HepG2 (cell line): ENCODE measurements at regions not wholly inside any gene's neighbourhood (a gene's known extent, or its start where the extent isn't known, plus 50 kb on each side); places are given as distances from the start of the nearest gene placed in this dataset.

Experiments used
- ATAC-seq: fragments of 200-7000 bp; cut with Tn5 transposase; 3 replicates; pipeline ENCODE4 v1.9.1; 2020; ENCODE audit warnings: mild to moderate bottlenecking, moderate library complexity
- BruUV-seq: library from RNA; stranded (reverse); fragments of 400-500 nt; replicated peaks from 2 replicates; lab custom pipeline; 2021; lab: Mats Ljungman, UMichigan
- CTCF ChIA-PET: fragments of 300-600 bp; formaldehyde crosslinking; extraction: SDS; loops from one replicate; lab custom pipeline; 2021; ENCODE audit warnings: low total read pairs, inconsistent platforms, low intra/inter-chr PET ratio; lab: Yijun Ruan, JAX
- POLR2A ChIA-PET: fragments of 350-600 bp; sonication (Branson Sonifier 250); formaldehyde crosslinking; loops from one replicate; lab custom pipeline; 2020; ENCODE audit warnings: antibody characterized with exemption, inconsistent platforms; lab: Yijun Ruan, JAX
- DNase-seq: peaks from one replicate; pipeline ENCODE4 v3.0.0-alpha.2; 2015; ENCODE audit warnings: low spot score
- FAIRE-seq: peaks from 3 replicates; lab custom pipeline; 2011; peaks lifted over from hg19 to GRCh38; lab: Jason Lieb, UNC
- H2AFZ ChIP-seq: one replicate; pipeline ENCODE4 v1.6.1; 2011; ENCODE audit warnings: low read length, inconsistent platforms
- H3K27ac ChIP-seq: fragments of 300-600 bp; 3 replicates; pipeline ENCODE4 v1.8.0; 2011; ENCODE audit warnings: mixed run types, mild to moderate bottlenecking, mixed read lengths, low read length, inconsistent platforms; ENCODE audit not compliant: insufficient read depth; ENCODE audit errors: extremely low read length
- H3K27me3 ChIP-seq, 2 experiments: fragments of 200-600 bp in 1 of 2; 2 replicates in 1 of 2; 3 replicates in 1 of 2; pipeline versions ENCODE4 v1.6.0 to v1.8.0; 2011; ENCODE audit warnings: low read length in 2 of 2, mild to moderate bottlenecking in 2 of 2, moderate library complexity in 2 of 2, inconsistent platforms in 1 of 2; ENCODE audit not compliant: insufficient read depth in 2 of 2, control insufficient read depth in 1 of 2
- H3K36me3 ChIP-seq, 2 experiments: fragments of 200-600 bp in 1 of 2; replicated peaks in 1 of 2; 2 replicates in 1 of 2; 3 replicates in 1 of 2; pipeline versions ENCODE4 v1.5.1 to v1.8.0; 2011; ENCODE audit warnings: low read length in 2 of 2, inconsistent platforms in 1 of 2; ENCODE audit not compliant: insufficient read depth in 2 of 2, control insufficient read depth in 1 of 2
- H3K4me1 ChIP-seq: 2 replicates; pipeline ENCODE4 v1.5.1; 2012; ENCODE audit warnings: low read length, inconsistent platforms; ENCODE audit not compliant: insufficient read depth
- H3K4me2 ChIP-seq: 2 replicates; pipeline ENCODE4 v1.6.0; 2011; ENCODE audit warnings: low read depth, low read length, inconsistent platforms
- H3K4me3 ChIP-seq, 3 experiments: fragments of 200-600 bp in 1 of 3; sonication (generic), shearing (Covaris generic) in 1 of 3; replicated peaks in 1 of 3; 2 replicates each; pipeline ENCODE4 v1.5.1; 2011 to 2016; ENCODE audit warnings: low read length in 3 of 3, inconsistent platforms in 2 of 3, low read depth in 2 of 3, mild to moderate bottlenecking in 2 of 3, control low read depth in 1 of 3, mixed read lengths in 1 of 3; ENCODE audit not compliant: insufficient read depth in 1 of 3
- H3K79me2 ChIP-seq: one replicate; pipeline ENCODE4 v1.6.1; 2011; ENCODE audit warnings: low read length, inconsistent platforms; ENCODE audit not compliant: insufficient read depth
- H3K9ac ChIP-seq: 2 replicates; pipeline ENCODE4 v1.6.0; 2011; ENCODE audit warnings: mild to moderate bottlenecking, low read depth, low read length, inconsistent platforms; ENCODE audit not compliant: insufficient read depth
- H3K9me3 ChIP-seq: 2 replicates; pipeline ENCODE4 v1.5.1; 2012; ENCODE audit warnings: mild to moderate bottlenecking, low read length
- H4K20me1 ChIP-seq: 2 replicates; pipeline ENCODE4 v1.6.0; 2011; ENCODE audit warnings: inconsistent platforms, mild to moderate bottlenecking, low read length, moderate library complexity; ENCODE audit not compliant: insufficient read depth
- FOSL2 ChIP-seq: sonication (generic); formaldehyde crosslinking; IDR thresholded peaks from 2 replicates; pipeline ENCODE4 v1.4.0; 2020; ENCODE audit warnings: missing genetic modification reagents
- FOXP1 ChIP-seq, 2 experiments: fragments of 450-650 bp in 1 of 2; IDR thresholded peaks; 2 replicates each; pipeline ENCODE4 v1.6.1; 2017 to 2018; ENCODE audit warnings: antibody characterized with exemption in 1 of 2
- TEAD3 ChIP-seq: optimal IDR thresholded peaks from 2 replicates; pipeline ENCODE3; 2016; ENCODE audit warnings: borderline replicate concordance
- YEATS2 ChIP-seq: sonication (generic); formaldehyde crosslinking; IDR thresholded peaks from 2 replicates; pipeline ENCODE4 v1.4.0; 2020; ENCODE audit warnings: missing genetic modification reagents, borderline replicate concordance
- ZFP82 ChIP-seq: sonication (generic); formaldehyde crosslinking; IDR thresholded peaks from 2 replicates; pipeline ENCODE4 v1.5.1; 2020; ENCODE audit warnings: mild to moderate bottlenecking, missing genetic modification reagents, borderline replicate concordance
- ZKSCAN1 ChIP-seq: fragments of 150-350 bp; IDR thresholded peaks from 2 replicates; pipeline ENCODE4 v1.6.1; 2014; ENCODE audit warnings: low read length
- ZMYM2 ChIP-seq: sonication (generic); formaldehyde crosslinking; IDR thresholded peaks from 2 replicates; pipeline ENCODE4 v1.8.0; 2022; ENCODE audit warnings: mild to moderate bottlenecking, missing genetic modification reagents
- ZNF232 ChIP-seq: sonication (generic); formaldehyde crosslinking; IDR thresholded peaks from 2 replicates; pipeline ENCODE4 v1.4.0; 2020; ENCODE audit warnings: missing genetic modification reagents, borderline replicate concordance
- WGBS: methylation state at CpG from one replicate; pipeline ENCODE4 v1.1.6; 2017; ENCODE audit warnings: low lambda C conversion rate; 5-methylcytosine and 5-hydroxymethylcytosine counted together
- in situ Hi-C: cut with HindIII; loops from 2 replicates; pipeline ENCODE4 v1.10.0; 2017; ENCODE audit warnings: low pct_unique_long_range_greater_than_20kb; ENCODE audit not compliant: extremely low pct_ligation_motif_present
- intact Hi-C: fragments of 100-400 bp; cut with micrococcal nuclease; formaldehyde crosslinking; loops from one replicate; pipeline ENCODE4 v1.10.0; 2022; ENCODE audit not compliant: unreplicated experiment
- TF ChIP-seq, protein P1 (sequence below): sonication (generic); formaldehyde crosslinking; IDR thresholded peaks from 2 replicates; pipeline ENCODE4 v1.4.0; 2020; ENCODE audit warnings: missing genetic modification reagents
- TF ChIP-seq, protein P2 (sequence below): sonication (generic); formaldehyde crosslinking; IDR thresholded peaks from 2 replicates; pipeline ENCODE4 v1.4.0; 2020; ENCODE audit warnings: missing genetic modification reagents
- TF ChIP-seq, protein P3 (sequence below): sonication (generic); formaldehyde crosslinking; IDR thresholded peaks from 2 replicates; pipeline ENCODE4 v1.5.1; 2020; ENCODE audit warnings: missing genetic modification reagents, mild to moderate bottlenecking, borderline replicate concordance

DNA sequence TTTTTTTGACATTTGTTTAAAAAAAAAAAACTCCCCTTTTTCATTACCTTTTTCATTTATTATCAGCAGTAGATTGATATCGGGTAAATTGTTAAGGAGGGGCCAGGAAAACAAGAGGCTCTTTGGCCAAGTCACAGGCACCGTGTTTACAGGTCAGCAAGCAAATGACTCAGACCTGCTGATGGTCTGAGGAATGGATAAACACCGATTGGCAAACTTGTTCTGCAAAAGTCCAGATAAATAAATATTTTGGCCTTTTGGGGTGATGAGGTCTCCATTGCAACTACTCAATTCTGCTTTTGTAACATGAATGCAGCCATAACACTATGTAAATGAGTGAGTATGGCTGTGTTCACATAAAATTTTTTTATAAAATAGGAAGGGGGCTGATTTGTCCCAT is 94.0 kb downstream of the RPS29 start:
- Histone ChIP-seq H2AFZ (no peak overlapping the region), H3K27me3 (no peaks in the 10 kb centered on the region), H3K4me2 (no peak overlapping the region), H3K36me3 (no peaks in the 10 kb centered on the region), H3K27ac (no peak overlapping the region), H3K9ac (no peak overlapping the region), H3K4me3 (no peak overlapping the region), H3K4me1 (no peaks in the 10 kb centered on the region), H4K20me1 (no peaks in the 10 kb centered on the region), H3K79me2 (no peaks in the 10 kb centered on the region), H3K9me3 (no peaks in the 10 kb centered on the region)
- FAIRE-seq (no peak), ATAC-seq (no peak), DNase-seq (no peak)
- POLR2A ChIA-PET = no interaction called here
- intact Hi-C loops (no loop called here), in situ Hi-C loops (no loop called here)
- CTCF ChIA-PET = no interaction called here
- TF ChIP-seq FOXP1 (IDR thresholded peaks at IDR 0.05) = no peak
- TF ChIP-seq FOXP1 (CRISPR knock-in tag; IDR thresholded peaks at IDR 0.05) = peak; percentile 42; the same call in 1 of the 2 replicates
- no peak for TF ChIP-seq ZMYM2 (CRISPR knock-in tag)
- 0 out of 2 replicates have a peak, but pooled peaks have one; percentile 16 for TF ChIP-seq FOSL2
- WGBS = 3% methylated on average over 3 of the region's 3 CpGs
- BruUV-seq = no TSS peak

DNA sequence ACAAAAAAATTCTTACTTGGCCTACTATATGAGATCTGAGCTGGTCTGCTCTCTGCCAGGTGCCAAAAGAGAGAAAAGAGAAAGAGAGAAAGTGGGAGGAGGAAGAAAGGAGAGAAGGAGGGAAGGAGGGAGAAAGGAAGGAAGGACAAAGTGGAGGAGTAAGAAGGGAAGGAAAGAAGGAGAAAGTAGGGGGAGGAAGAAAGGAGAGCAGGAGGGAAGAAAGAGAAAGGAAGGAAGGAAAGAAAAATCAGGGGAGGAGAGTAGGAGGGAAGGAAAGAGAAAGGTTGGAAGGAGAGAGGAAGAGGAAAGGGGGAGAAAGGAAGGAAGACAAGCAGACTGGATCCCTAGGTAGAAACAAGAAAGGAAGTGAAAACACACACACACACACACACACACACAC is 96.8 kb downstream of the RPS29 start:
- H3K27ac ChIP-seq = no peak overlapping the region
- no peaks in the 10 kb centered on the region for H3K27me3 ChIP-seq
- POLR2A ChIA-PET = no interaction called here
- no peak for TF ChIP-seq TEAD3 (CRISPR knock-in tag)
- TF ChIP-seq ZKSCAN1 = no peak
- TF ChIP-seq, protein P1, sequence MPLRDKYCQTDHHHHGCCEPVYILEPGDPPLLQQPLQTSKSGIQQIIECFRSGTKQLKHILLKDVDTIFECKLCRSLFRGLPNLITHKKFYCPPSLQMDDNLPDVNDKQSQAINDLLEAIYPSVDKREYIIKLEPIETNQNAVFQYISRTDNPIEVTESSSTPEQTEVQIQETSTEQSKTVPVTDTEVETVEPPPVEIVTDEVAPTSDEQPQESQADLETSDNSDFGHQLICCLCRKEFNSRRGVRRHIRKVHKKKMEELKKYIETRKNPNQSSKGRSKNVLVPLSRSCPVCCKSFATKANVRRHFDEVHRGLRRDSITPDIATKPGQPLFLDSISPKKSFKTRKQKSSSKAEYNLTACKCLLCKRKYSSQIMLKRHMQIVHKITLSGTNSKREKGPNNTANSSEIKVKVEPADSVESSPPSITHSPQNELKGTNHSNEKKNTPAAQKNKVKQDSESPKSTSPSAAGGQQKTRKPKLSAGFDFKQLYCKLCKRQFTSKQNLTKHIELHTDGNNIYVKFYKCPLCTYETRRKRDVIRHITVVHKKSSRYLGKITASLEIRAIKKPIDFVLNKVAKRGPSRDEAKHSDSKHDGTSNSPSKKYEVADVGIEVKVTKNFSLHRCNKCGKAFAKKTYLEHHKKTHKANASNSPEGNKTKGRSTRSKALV (CRISPR knock-in tag) = no peak
- no peak for TF ChIP-seq YEATS2
- no peak for TF ChIP-seq ZNF232 (CRISPR knock-in tag)
- TF ChIP-seq, protein P2, sequence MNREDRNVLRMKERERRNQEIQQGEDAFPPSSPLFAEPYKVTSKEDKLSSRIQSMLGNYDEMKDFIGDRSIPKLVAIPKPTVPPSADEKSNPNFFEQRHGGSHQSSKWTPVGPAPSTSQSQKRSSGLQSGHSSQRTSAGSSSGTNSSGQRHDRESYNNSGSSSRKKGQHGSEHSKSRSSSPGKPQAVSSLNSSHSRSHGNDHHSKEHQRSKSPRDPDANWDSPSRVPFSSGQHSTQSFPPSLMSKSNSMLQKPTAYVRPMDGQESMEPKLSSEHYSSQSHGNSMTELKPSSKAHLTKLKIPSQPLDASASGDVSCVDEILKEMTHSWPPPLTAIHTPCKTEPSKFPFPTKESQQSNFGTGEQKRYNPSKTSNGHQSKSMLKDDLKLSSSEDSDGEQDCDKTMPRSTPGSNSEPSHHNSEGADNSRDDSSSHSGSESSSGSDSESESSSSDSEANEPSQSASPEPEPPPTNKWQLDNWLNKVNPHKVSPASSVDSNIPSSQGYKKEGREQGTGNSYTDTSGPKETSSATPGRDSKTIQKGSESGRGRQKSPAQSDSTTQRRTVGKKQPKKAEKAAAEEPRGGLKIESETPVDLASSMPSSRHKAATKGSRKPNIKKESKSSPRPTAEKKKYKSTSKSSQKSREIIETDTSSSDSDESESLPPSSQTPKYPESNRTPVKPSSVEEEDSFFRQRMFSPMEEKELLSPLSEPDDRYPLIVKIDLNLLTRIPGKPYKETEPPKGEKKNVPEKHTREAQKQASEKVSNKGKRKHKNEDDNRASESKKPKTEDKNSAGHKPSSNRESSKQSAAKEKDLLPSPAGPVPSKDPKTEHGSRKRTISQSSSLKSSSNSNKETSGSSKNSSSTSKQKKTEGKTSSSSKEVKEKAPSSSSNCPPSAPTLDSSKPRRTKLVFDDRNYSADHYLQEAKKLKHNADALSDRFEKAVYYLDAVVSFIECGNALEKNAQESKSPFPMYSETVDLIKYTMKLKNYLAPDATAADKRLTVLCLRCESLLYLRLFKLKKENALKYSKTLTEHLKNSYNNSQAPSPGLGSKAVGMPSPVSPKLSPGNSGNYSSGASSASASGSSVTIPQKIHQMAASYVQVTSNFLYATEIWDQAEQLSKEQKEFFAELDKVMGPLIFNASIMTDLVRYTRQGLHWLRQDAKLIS (CRISPR knock-in tag) = no peak
- TF ChIP-seq, protein P3, sequence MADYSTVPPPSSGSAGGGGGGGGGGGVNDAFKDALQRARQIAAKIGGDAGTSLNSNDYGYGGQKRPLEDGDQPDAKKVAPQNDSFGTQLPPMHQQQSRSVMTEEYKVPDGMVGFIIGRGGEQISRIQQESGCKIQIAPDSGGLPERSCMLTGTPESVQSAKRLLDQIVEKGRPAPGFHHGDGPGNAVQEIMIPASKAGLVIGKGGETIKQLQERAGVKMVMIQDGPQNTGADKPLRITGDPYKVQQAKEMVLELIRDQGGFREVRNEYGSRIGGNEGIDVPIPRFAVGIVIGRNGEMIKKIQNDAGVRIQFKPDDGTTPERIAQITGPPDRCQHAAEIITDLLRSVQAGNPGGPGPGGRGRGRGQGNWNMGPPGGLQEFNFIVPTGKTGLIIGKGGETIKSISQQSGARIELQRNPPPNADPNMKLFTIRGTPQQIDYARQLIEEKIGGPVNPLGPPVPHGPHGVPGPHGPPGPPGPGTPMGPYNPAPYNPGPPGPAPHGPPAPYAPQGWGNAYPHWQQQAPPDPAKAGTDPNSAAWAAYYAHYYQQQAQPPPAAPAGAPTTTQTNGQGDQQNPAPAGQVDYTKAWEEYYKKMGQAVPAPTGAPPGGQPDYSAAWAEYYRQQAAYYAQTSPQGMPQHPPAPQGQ = no peak
- no peak for TF ChIP-seq ZFP82 (CRISPR knock-in tag)
- no peaks in the 10 kb centered on the region for H3K79me2 ChIP-seq
- no peak overlapping the region for H3K4me2 ChIP-seq
- H3K36me3 ChIP-seq = no peaks in the 10 kb centered on the region
- no TSS peak for BruUV-seq
- H3K9me3 ChIP-seq = no peaks in the 10 kb centered on the region
- H3K4me3 ChIP-seq = no peak overlapping the region
- CTCF ChIA-PET = no interaction called here
- no peak overlapping the region for H3K9ac ChIP-seq
- ATAC-seq (no peak), FAIRE-seq (no peak), DNase-seq (no peak)
- in situ Hi-C loops = no loop called here
- H2AFZ ChIP-seq = no peak overlapping the region
- no peaks in the 10 kb centered on the region for H3K4me1 ChIP-seq
- H4K20me1 ChIP-seq = no peaks in the 10 kb centered on the region
- intact Hi-C loops = no loop called here
